Nephron (organoid): ENCODE measurements at regions not wholly inside any gene's neighbourhood (a gene's known extent, or its start where the extent isn't known, plus 50 kb on each side); places are given as distances from the start of the nearest gene placed in this dataset.
"Not testable (repeated sequence)": the region's sequence is repeated elsewhere in the genome, so short reads cannot be mapped to it uniquely, and the experiment has no call there.

Experiments
- H3K27ac Mint-ChIP-seq, 3 experiments: 2 replicates each; pipeline ENCODE4 v1.8.0; 2020; ENCODE audit warnings: mixed read lengths in 3 of 3, mild to moderate bottlenecking in 2 of 3, moderate library complexity in 1 of 3
- H3K27me3 Mint-ChIP-seq: 2 replicates; pipeline ENCODE4 v1.8.0; 2021; ENCODE audit warnings: low read depth, mild to moderate bottlenecking, moderate library complexity, mixed read lengths
- H3K36me3 Mint-ChIP-seq: 2 replicates; pipeline ENCODE4 v1.8.0; 2020; ENCODE audit warnings: low read depth, mixed read lengths
- H3K4me1 Mint-ChIP-seq: 2 replicates; pipeline ENCODE4 v1.8.0; 2020; ENCODE audit warnings: mixed read lengths
- H3K4me3 Mint-ChIP-seq, 3 experiments: 2 replicates each; pipeline ENCODE4 v1.8.0; 2020; ENCODE audit warnings: mild to moderate bottlenecking in 3 of 3, mixed read lengths in 3 of 3, moderate library complexity in 2 of 3
- H3K9me3 Mint-ChIP-seq: 2 replicates; pipeline ENCODE4 v1.8.0; 2020; ENCODE audit warnings: mixed read lengths
- CTCF ChIP-seq, 3 experiments: fragments of 200-600 bp; sonication (generic); IDR thresholded peaks; one replicate each; pipeline ENCODE4 v1.5.0; 2021; ENCODE audit warnings: antibody characterized with exemption in 3 of 3; ENCODE audit not compliant: unreplicated experiment in 3 of 3

- Mint-ChIP-seq H3K27me3 (peaks cover 6% of the 10 kb centered on the region), H3K4me1 (no peaks in the 10 kb centered on the region), H3K27ac (no peak overlapping the region), H3K4me3 (no peak overlapping the region), H3K9me3 (peaks cover 19% of the 10 kb centered on the region), H3K36me3 (peaks cover 19% of the 10 kb centered on the region)
- no peak for TF ChIP-seq CTCF (IDR thresholded peaks at IDR 0.05; ENCODE audit: unreplicated experiment in 3 of 3)
Observed at GRCh38 chr13:42424182-42424581, 149.8 kb upstream of the TNFSF11 start.

- Mint-ChIP-seq H3K27me3 (no peaks in the 10 kb centered on the region), H3K4me3 (no peak overlapping the region), H3K4me1 (no peaks in the 10 kb centered on the region), H3K36me3 (peaks cover 18% of the 10 kb centered on the region), H3K9me3 (peaks cover 53% of the 10 kb centered on the region), H3K27ac (no peak overlapping the region)
- no peak for TF ChIP-seq CTCF (IDR thresholded peaks at IDR 0.05; ENCODE audit: unreplicated experiment in 3 of 3)
Observed at GRCh38 chr13:42445354-42445753, 128.6 kb upstream of the TNFSF11 start.

GRCh38 chr13:42446597-42446996 lies 127.4 kb upstream of the TNFSF11 start:
- Mint-ChIP-seq H3K36me3 (peaks cover 18% of the 10 kb centered on the region), H3K9me3 (peaks cover 51% of the 10 kb centered on the region)
- H3K4me1 Mint-ChIP-seq, H3K4me3 Mint-ChIP-seq, H3K27me3 Mint-ChIP-seq, H3K27ac Mint-ChIP-seq: not testable (repeated sequence)

GRCh38 chr13:42453091-42453645 lies 120.8 kb upstream of the TNFSF11 start:
- H3K27ac Mint-ChIP-seq = no peak overlapping the region
- H3K36me3 Mint-ChIP-seq = no peaks in the 10 kb centered on the region
- no peaks in the 10 kb centered on the region for H3K4me1 Mint-ChIP-seq
- peaks cover 15% of the 10 kb centered on the region for H3K9me3 Mint-ChIP-seq
- peaks cover 7% of the 10 kb centered on the region for H3K27me3 Mint-ChIP-seq
- TF ChIP-seq CTCF (IDR thresholded peaks at IDR 0.05; ENCODE audit: unreplicated experiment in 3 of 3) = no peak
- no peak overlapping the region for H3K4me3 Mint-ChIP-seq

- no peaks in the 10 kb centered on the region for H3K4me1 Mint-ChIP-seq
- no peak overlapping the region for H3K27ac Mint-ChIP-seq
- no peaks in the 10 kb centered on the region for H3K36me3 Mint-ChIP-seq
- TF ChIP-seq CTCF (IDR thresholded peaks at IDR 0.05; ENCODE audit: unreplicated experiment in 3 of 3) = no peak
- H3K9me3 Mint-ChIP-seq = peaks cover 8% of the 10 kb centered on the region
- H3K4me3 Mint-ChIP-seq = no peak overlapping the region
- peaks cover 7% of the 10 kb centered on the region for H3K27me3 Mint-ChIP-seq
Observed at GRCh38 chr13:42454749-42455148, 119.2 kb upstream of the TNFSF11 start.

- Mint-ChIP-seq H3K4me3 (no peak overlapping the region), H3K27ac (no peak overlapping the region), H3K36me3 (no peaks in the 10 kb centered on the region), H3K4me1 (no peaks in the 10 kb centered on the region), H3K9me3 (peaks cover 20% of the 10 kb centered on the region), H3K27me3 (peaks cover 4% of the 10 kb centered on the region)
- TF ChIP-seq CTCF (IDR thresholded peaks at IDR 0.05; ENCODE audit: unreplicated experiment in 3 of 3) = no peak
Observed at GRCh38 chr13:42458193-42458592, 115.8 kb upstream of the TNFSF11 start.
